ENCODE measurements at regions not wholly inside any gene's neighbourhood (a gene's known extent, or its start where the extent isn't known, plus 50 kb on each side); places are given as distances from the start of the nearest gene placed in this dataset.
"Not testable (repeated sequence)": the region's sequence is repeated elsewhere in the genome, so short reads cannot be mapped to it uniquely, and the experiment has no call there.

GRCh38 chr2:129802290-129802689, 177.2 kb upstream of the RAB6C start:
- DNase-seq (ENCODE audit: low read depth) = no peak
- in situ Hi-C loops (cut with HindIII; ENCODE audit: low pct_unique_long_range_greater_than_20kb, low sequenced_read_pairs) = no loop called here

DNA sequence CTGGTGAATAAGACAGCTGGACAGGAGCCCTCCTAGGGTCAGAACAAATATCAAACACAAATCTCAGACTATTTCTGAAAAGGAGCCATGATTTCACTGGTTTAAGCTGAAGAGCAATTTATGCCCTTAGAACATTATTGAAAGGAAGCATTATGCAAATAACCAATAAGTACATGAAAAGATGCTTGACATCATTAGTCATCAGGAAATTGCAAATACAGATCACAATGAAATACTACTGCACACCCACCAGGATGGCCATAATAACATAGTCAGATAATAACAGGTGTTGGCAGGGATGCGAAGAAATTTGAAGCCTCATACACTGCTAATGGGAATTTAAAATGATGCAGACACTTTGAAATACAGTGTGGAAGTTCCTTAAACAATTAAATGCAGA, 176.4 kb upstream of the RAB6C start:
- no peak for DNase-seq (ENCODE audit: low read depth)
- in situ Hi-C loops (cut with HindIII; ENCODE audit: low pct_unique_long_range_greater_than_20kb, low sequenced_read_pairs) = no loop called here

DNA sequence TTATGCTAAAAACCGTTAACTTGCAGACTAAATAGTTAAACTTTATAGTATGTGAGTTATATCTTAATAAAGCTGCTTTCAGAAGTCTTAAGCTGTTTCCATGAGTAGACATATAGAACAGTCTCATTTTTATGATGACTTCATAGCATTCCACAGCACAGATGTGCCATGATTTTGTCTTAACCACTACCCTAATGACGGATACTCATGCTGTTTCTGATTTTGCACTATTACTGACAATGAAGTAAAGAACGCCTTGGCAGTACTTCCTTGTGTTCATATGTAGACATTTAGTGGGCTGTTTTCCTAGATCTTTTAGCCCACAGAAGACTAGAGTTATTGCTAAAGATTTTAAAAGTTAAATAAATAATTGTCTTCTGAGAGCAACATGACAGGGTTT, 175.6 kb upstream of the RAB6C start:
- DNase-seq (ENCODE audit: low read depth) = no peak
- in situ Hi-C loops (cut with HindIII; ENCODE audit: low pct_unique_long_range_greater_than_20kb, low sequenced_read_pairs) = no loop called here

- in situ Hi-C loops (cut with HindIII; ENCODE audit: low pct_unique_long_range_greater_than_20kb, low sequenced_read_pairs) = no loop called here
- DNase-seq (ENCODE audit: low read depth) = no peak
Measured at GRCh38 chr2:129805899-129806298, 173.6 kb upstream of the RAB6C start.

- in situ Hi-C loops (cut with HindIII; ENCODE audit: low pct_unique_long_range_greater_than_20kb, low sequenced_read_pairs) = no loop called here
- no peak for DNase-seq (ENCODE audit: low read depth)
Measured at GRCh38 chr2:129806317-129806716, 173.1 kb upstream of the RAB6C start.

DNA sequence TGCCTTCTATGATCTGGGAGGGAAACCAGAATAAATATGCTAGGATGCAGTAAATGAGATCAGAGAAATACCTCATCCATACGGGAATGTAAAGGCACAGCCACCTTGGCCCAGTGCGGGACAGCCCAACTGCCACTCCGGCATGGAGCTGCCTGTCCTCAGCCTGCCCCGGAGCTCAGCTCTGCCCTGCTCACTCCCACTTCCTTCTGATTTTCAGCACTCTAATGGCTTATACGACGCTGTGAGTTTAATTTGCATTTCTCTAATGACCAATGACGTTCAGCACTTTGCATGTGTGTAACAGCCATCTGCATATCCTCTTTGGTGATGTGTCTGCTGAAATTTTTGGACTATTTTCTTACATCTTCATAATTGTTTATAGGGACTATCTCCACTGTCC, 172.5 kb upstream of the RAB6C start:
- in situ Hi-C loops (cut with HindIII; ENCODE audit: low pct_unique_long_range_greater_than_20kb, low sequenced_read_pairs) = no loop called here
- no peak for DNase-seq (ENCODE audit: low read depth)

DNA sequence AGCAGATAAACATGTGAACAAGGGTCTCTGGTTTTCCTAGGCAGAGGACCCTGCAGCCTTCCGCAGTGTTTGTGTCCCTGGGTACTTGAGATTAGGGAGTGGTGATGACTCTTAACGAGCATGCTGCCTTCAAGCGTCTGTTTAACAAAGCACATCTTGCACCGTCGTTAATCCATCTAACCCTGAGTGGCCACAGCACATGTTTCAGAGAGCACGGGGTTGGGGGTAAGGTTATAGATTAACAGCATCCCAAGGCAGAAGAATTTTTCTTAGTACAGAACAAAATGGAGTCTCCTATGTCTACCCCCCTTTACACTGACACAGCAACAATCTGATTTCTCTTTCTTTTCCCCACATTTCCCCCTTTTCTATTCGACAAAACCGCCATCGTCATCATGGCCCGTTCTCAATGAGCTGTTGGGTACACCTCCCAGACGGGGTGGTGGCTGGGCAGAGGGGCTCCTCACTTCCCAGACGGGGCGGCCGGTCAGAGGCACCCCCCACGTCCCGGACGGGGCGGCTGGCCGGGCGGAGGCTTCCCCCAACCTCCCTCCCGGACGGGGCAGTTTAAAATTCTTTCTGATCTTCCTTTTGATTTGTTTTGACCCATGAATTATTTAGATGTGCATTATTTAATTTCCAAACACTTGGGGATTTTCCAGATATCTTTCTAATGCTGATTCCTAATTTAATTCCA, 171.7 kb upstream of the RAB6C start:
- DNase-seq (ENCODE audit: low read depth); in situ Hi-C loops (cut with HindIII; ENCODE audit: low pct_unique_long_range_greater_than_20kb, low sequenced_read_pairs): not testable (repeated sequence)

DNA sequence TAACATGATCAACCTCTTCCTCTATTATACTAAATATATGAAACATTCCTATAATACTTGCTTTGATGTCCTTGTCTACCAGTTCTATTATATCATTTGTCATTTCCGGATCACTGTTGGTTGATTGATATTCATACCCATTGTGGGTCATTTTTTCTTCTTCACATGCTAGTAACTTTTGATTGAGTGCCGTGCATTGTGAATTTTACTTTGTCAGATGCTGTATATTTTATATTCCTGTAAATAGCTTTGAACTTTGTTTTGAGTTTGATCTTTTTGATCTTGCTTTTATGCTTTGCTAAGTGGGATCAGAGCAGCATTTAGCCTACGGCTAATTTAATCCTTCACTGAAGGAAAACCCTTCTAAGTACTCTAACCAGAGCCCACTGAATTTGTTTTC, 168.9 kb upstream of the RAB6C start:
- DNase-seq (ENCODE audit: low read depth) = no peak
- in situ Hi-C loops (cut with HindIII; ENCODE audit: low pct_unique_long_range_greater_than_20kb, low sequenced_read_pairs) = no loop called here

- in situ Hi-C loops (cut with HindIII; ENCODE audit: low pct_unique_long_range_greater_than_20kb, low sequenced_read_pairs) = no loop called here
- DNase-seq (ENCODE audit: low read depth) = peak; percentile 7
Measured at GRCh38 chr2:129812071-129812470, 167.4 kb upstream of the RAB6C start.

DNA sequence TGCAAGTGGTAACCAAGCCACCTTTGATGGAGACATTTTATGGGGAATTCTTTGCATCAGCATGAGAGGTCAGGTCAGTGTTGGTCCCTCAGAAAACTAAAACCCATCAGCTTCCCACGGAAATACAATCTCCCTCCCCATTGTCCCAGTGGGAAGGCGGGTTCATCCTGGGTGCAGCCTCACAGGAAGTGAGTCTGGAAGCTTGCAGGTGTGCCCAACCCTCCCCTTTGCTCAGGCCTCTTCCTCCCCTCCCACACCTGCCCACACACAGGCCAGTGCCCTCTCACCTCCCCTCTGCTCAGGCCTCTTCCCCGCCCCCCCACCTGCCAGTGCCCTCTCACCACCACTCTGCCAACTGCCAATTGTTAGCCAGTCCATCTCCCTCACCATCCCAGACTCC, 166.8 kb upstream of the RAB6C start:
- no peak for DNase-seq (ENCODE audit: low read depth)
- in situ Hi-C loops (cut with HindIII; ENCODE audit: low pct_unique_long_range_greater_than_20kb, low sequenced_read_pairs) = no loop called here

DNA sequence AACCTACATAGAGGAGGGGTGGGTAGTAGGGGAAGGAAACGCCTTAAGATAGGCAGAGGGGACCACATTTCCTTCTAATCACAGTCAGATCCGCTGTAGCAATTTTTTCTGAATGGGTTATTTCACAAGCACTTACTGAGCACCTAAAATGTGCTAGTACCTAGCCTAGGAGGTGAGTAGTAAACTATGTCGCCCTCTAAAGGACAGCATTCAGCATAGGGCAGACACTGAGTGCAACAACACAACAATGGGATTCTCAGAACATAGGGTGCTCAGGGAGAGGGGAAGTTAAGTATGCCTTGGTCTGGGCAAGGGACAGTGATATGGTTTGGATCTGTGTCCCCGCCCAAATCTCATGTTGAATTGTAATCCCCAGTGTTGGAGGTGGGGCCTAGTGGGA, 166.1 kb upstream of the RAB6C start:
- in situ Hi-C loops (cut with HindIII; ENCODE audit: low pct_unique_long_range_greater_than_20kb, low sequenced_read_pairs) = no loop called here
- DNase-seq (ENCODE audit: low read depth) = no peak

DNA sequence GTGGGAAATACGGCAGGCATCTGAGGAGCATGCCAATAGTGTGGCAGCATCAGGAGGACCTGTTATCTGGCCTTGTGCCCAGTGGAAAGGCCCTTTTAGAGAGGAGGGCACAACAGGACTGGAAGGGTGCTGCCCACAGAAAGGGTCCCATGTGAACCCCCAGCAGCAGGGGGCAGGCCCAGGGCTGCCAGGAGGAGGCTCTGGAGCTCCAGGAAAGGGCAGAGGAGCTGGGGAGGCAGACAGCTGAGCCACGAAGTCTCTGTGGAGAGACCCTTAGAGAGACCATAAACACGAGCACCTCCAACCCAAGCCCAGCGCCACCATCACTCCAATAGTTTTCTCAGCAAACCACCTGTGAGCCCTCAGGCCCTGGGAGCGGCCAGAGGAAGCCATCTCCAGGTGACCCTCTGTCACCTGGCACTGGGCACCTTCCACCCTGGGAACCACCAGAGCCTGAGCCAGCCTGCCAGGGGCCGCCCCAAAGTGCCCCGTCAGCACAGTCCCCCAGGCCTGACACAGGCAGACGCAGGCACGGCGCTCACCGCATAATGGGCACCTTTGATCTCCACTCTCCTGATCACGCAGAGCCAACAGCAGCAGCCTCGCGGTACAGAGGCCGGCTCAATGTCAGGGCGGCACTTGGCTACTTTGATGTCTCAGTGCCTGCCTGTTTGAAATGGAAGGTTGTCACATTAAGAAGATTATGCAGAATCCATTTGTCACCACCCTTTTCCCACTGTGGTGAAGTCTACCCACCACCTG, 162.5 kb upstream of the RAB6C start:
- DNase-seq (ENCODE audit: low read depth) = no peak
- in situ Hi-C loops (cut with HindIII; ENCODE audit: low pct_unique_long_range_greater_than_20kb, low sequenced_read_pairs) = no loop called here

DNA sequence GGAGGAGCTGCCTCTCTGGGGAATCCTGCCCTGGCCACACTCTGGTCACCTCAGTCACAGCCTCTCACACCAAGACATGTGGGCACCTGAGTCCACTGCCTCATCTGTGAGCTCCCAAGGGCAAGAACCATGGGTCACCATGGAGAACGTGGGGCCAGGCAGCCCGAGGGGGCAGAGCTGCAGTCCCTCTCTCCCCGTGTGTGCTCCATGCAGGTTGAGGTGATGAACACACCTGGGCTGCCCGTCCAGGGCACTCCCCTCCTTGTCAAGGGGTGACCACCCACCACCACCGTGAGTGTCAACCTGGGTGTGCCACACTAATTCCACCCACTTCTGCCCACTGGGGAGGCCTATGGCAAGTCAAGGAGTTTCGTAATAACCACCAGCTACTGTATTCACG, 159.6 kb upstream of the RAB6C start:
- in situ Hi-C loops (cut with HindIII; ENCODE audit: low pct_unique_long_range_greater_than_20kb, low sequenced_read_pairs) = no loop called here
- DNase-seq (ENCODE audit: low read depth) = no peak

GRCh38 chr2:129820908-129821307, 158.6 kb upstream of the RAB6C start:
- no peak for DNase-seq (ENCODE audit: low read depth)
- in situ Hi-C loops (cut with HindIII; ENCODE audit: low pct_unique_long_range_greater_than_20kb, low sequenced_read_pairs) = no loop called here

DNA sequence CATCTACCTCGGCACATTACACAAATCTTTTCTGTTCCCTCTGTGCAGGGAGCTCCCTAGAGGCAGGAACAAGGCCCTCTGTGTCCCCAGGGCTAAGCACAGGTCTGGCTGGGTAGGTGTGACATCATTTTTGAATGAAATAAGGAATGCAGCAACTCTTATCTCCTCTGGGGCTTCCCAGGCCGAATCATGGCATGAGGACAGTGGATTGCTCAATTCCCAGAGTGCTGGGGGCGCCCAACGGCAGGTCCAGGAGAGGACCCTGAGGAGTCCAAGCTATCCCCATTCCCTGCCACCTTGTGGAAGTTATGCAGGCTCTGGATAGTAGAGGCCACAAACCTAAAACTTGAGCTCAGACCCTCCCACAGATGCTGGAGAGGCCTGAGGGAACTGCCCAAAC, 158.0 kb upstream of the RAB6C start:
- no peak for DNase-seq (ENCODE audit: low read depth)
- in situ Hi-C loops (cut with HindIII; ENCODE audit: low pct_unique_long_range_greater_than_20kb, low sequenced_read_pairs) = no loop called here

GRCh38 chr2:129823044-129823443, 156.4 kb upstream of the RAB6C start:
- no peak for DNase-seq (ENCODE audit: low read depth)
- in situ Hi-C loops (cut with HindIII; ENCODE audit: low pct_unique_long_range_greater_than_20kb, low sequenced_read_pairs) = no loop called here

- no peak for DNase-seq (ENCODE audit: low read depth)
- in situ Hi-C loops (cut with HindIII; ENCODE audit: low pct_unique_long_range_greater_than_20kb, low sequenced_read_pairs) = no loop called here
Measured at GRCh38 chr2:129827311-129828090, 152.0 kb upstream of the RAB6C start.

DNA sequence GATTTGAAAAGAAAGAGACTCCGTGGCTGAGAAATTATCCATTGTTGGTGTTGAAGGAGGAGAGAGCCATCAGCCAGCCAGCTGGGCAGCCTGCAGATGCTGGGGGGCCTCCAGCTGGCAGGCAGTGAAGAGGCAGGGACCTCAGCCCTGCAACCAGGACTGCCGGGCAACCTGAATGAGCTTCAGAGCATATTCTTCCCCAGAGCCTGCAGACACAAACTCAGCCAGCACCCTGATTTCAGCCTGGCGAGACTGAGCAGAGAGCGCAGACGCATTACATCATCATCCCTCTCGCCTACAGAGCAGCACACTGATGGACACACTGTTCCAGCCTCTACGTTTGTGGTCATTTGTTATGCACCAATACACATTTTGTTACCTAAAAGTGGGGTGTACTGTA, 150.7 kb upstream of the RAB6C start:
- in situ Hi-C loops (cut with HindIII; ENCODE audit: low pct_unique_long_range_greater_than_20kb, low sequenced_read_pairs) = no loop called here

DNA sequence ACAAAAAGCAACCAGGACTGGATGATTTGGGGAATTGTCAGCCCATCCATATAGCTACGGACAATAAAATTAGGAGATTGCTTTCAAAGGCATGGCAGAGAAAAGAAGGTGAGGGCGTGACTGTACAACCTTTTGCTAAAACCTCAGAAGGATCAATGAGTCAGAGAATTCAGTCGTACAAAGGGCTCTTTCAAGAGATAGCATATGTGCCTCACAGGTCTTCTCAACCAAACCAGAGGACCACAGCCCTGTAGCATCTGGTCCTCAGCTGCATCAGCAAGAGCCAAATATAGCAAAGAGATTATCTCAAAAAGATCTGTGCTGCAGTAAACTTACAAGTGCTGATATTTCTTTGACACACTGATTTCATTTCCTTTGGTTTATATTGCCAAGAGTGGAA, 149.9 kb upstream of the RAB6C start:
- no peak for DNase-seq (ENCODE audit: low read depth)
- in situ Hi-C loops (cut with HindIII; ENCODE audit: low pct_unique_long_range_greater_than_20kb, low sequenced_read_pairs) = no loop called here

More for the DNA sequence above, 150.7 kb upstream of the RAB6C start:
- DNase-seq (ENCODE audit: low read depth) = no peak

Measured in Caki2 (cell line).